ENCODE measurements at regions not wholly inside any gene's neighbourhood (a gene's known extent, or its start where the extent isn't known, plus 50 kb on each side); places are given as distances from the start of the nearest gene placed in this dataset.

- FAIRE-seq, result no peak
Measured at GRCh38 chr9:134271338-134272301, 54.6 kb upstream of the RXRA start.

DNA sequence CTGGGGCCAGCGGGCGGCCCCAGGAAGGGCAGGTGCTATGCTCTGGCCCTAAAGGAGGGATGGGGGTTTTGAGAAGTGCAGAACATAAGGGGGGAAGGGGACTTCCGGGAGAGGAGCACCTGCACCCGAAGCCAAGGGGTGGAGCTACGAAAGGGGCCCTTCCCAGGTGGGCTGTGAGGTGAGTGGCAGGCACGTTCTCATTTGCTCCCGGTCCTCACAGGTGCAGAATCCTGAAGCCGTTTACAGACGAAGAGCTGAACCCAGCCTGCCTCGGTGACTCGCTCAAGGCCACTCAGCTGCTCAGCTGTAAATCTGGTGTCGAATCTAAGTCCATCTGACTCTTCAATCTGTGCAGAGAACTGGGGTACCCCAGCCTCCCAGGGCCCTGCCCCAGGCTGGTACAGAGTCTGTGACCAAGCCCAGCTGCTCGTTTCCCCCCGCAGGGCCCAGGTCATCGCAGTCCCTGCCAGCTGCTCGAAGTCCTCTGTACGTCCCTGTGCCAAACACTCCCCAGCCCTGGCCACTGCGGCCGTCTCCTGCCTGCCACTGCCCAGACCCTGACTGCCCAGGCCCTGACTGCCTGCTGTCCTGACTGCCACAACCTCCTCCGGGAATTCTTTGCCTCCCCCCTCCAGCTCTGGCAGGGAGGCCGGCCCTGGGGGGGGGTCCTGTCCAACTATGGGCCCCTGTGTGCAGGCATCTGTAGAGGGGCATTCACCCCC is 53.8 kb upstream of the RXRA start:
- DNase-seq (ENCODE audit: low spot score in 2 of 2), result no peak
- no peak for FAIRE-seq

More at GRCh38 chr9:134271338-134272301, 54.6 kb upstream of the RXRA start:
- no peak for DNase-seq (ENCODE audit: low spot score in 2 of 2)

- FAIRE-seq (no peak), DNase-seq (ENCODE audit: low spot score in 2 of 2) (no peak)
Measured at GRCh38 chr9:134273647-134274046, 52.6 kb upstream of the RXRA start.

DNA sequence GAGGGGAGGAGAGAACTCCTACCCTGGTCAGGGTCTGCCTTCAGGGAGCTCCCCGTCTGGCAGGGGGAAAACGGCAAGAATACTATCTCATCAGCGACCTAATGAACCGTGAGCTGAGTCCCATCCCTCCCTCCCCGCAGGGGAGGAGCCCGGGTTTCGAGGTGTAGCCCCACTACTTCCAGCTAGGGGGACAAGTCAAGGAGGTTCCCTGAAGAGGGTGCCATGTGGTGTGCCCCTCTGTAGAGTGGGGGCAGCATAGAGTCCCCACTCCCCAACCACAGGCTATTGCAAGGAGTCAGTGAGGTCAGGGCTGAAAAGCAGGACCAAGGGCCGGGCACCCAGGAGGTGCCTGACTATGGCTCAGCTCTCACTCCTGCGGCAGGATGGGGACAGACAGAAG is 50.9 kb upstream of the RXRA start:
- FAIRE-seq (no peak), DNase-seq (ENCODE audit: low spot score in 2 of 2) (no peak)

- FAIRE-seq, result no peak
- DNase-seq (ENCODE audit: low spot score in 2 of 2), result no peak
Measured at GRCh38 chr9:134276453-134277245, 49.6 kb upstream of the RXRA start.
